ENCODE measurements at regions not wholly inside any gene's neighbourhood (a gene's known extent, or its start where the extent isn't known, plus 50 kb on each side); places are given as distances from the start of the nearest gene placed in this dataset.
"Not testable (repeated sequence)": the region's sequence is repeated elsewhere in the genome, so short reads cannot be mapped to it uniquely, and the experiment has no call there.

GRCh38 chr5:2566284-2566683, 185.2 kb downstream of the IRX2 start:
- DNase-seq, result no peak

- no peak for DNase-seq
These were observed 186.3 kb downstream of the IRX2 start for GRCh38 chr5:2565147-2565546.

DNA sequence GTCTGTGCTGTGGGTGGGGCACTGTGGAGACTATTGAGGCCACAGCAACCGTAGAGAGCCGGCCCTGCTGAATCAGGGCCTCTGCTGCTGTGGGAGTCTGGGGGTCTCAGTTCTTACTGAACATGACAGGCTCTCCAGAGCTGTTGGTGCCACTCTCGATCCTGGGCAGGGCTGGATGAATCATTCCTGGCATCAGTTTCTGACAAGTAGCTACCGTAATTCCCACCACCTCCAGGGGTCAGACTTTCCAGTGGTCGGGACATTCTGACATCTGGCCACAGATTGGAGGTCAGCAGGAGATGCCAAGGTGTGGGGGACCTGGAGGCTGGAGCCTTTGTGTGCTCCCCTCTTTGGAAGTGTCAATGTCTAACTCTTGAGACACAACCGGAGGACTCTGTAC, 188.4 kb downstream of the IRX2 start:
- no peak for DNase-seq

GRCh38 chr5:2562036-2562435, 189.4 kb downstream of the IRX2 start:
- DNase-seq, result no peak

GRCh38 chr5:2560435-2560834, 191.0 kb downstream of the IRX2 start:
- DNase-seq, result no peak

DNA sequence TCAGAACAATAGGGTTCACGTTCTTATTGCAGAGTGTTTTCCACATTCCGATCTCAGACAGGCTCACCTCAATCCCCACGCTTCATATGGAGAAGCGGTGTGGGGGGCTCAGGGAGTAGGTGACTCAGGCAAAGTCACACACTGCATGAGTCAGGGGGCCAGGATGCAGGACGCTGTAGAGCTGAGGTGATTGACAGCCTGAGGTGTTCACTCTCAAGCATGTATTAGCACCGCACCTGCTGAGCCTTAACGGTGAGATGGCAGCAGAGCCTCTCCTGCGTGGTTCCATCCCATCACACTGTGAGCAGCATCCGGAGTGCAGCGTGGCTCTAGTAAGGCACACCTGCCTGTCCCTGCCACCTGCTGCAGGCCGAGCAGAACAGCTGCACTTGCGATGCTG, 194.0 kb downstream of the IRX2 start:
- peak; percentile 42 for DNase-seq

DNA sequence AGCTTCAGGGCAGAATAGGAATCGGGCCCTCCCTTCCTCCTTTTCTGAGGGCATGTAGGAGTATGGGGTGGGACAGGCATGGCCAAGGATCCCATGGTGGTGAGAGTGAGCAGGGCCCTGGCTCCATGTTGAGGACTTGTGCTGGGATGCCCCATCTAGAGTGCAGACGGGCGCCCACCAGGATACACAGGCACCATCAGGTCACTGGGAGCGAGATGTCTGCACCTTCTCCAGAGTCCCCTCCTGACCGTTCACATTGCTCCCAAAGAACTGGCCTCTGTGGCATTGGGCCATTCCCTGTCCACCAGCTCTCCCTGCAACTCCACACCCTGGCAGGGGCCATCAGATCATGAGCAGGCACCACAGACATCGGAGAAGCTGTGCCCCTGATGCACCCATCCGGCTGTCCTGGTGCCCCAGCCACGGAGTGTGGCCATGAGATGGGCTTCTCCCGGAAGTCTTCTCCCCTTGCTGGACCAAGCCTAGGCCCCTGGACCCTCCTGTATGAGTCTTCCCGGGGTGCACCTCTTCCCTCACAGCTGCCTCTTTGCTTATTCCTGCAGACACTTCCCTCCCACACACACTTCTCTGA, 195.0 kb downstream of the IRX2 start:
- no peak for DNase-seq

GRCh38 chr5:2553611-2554010, 197.9 kb downstream of the IRX2 start:
- no peak for DNase-seq

DNA sequence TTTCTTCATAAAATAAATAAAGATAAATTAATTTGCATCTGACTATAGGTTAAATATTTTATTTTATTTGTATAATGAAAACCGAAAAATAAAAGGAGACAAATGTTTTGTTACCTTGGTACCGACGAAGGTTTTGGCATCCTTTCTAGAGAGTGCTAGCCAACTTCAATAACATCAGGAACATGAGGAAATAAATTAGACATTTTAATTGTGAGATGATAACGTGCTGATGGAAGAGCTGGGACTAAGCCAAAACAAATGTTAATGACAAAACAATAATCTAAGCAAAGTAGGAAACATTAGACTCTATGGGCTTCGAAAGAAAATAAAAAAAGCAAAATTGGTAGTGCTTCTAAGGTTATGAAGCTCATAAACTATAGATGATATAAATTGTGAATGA, 201.0 kb downstream of the IRX2 start:
- peak; percentile 62 for DNase-seq

- DNase-seq, result no peak
These were observed 201.6 kb downstream of the IRX2 start for GRCh38 chr5:2549900-2550299.

GRCh38 chr5:2549354-2549753, 202.1 kb downstream of the IRX2 start:
- no peak for DNase-seq

DNA sequence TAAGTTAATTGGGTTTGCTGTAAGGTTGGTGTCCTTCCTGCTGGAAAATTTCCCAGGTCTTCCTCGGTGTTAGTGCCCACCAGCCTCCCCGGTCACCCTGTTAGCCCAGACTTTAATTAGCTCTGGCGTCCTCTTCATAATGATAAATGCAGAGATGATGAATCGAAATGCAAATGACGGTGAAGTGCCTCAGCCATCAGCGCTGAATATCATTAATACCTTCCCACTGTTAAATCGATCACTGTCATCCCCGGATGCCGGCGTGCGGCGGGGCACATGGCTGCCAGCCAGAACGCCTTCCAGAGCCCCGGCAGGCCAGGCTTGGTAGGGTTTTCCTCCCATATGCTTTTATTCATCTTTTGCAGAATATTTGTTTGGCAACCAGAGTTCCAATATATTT, 204.5 kb downstream of the IRX2 start:
- DNase-seq, result no peak

DNA sequence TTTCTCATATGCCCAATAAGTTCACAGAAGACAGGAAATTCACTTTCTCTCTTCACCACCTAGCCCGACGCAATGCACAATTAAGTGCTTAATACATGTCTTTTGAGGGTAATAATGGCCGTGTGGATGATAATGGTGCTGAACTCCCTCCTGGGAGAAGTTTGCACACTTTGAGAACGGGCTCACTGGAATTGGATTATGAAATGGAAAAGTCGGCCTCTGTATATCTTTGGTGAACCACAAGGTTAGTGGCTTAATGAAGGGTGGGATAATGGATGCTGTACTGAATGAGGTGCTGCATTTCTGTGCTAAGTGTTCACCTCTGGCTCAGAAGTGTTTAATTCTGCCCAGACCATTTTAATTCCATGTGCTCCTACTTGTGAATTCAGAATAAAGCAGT, 207.5 kb downstream of the IRX2 start:
- DNase-seq, result no peak

DNA sequence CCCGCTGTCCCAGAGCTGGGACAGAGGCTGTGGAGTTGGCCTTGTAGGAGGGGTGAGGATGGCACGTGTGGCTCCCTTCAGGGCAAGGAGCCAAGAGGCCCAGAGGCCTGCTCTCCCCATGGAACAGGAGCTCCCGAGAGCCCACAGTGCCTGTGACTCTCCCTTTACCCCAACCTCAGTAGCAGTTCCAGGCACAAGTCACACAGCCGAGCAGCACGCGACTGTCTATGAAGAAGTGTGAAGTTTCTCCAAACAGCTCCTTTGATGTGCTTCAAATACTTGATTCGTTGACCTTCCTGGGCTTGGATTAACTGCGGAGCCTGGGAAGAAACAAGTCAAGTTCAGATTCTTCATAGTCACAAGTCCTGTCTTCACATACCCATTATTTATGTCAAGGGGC, 208.7 kb downstream of the IRX2 start:
- DNase-seq, result no peak

- DNase-seq, result no peak
These were observed 209.5 kb downstream of the IRX2 start for GRCh38 chr5:2542026-2542425.

DNA sequence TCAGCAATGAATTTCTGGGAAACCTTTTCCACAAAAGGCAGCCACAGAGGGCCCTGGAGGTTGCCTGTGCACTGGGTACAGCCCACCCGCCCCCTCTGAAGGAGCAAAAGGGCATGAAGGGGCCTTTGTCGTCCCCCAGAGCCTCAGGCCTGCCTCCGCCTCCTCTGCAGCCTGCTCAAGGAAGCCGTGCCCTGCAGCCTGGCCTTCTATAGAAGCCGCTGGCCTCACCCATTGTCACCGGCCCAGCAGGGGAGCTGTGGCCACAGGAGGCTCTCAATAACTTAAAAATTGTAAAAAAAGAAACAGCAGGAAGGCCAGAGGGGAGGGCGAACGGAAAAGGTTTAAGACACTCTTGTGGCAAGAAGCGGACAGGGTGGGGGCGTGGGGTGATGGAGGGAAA, 213.3 kb downstream of the IRX2 start:
- DNase-seq, result no peak

- DNase-seq, result no peak
These were observed 213.9 kb downstream of the IRX2 start for GRCh38 chr5:2537378-2538145.

GRCh38 chr5:2536632-2537377, 214.7 kb downstream of the IRX2 start:
- DNase-seq, result no peak

- no peak for DNase-seq
These were observed 216.5 kb downstream of the IRX2 start for GRCh38 chr5:2534970-2535369.

DNA sequence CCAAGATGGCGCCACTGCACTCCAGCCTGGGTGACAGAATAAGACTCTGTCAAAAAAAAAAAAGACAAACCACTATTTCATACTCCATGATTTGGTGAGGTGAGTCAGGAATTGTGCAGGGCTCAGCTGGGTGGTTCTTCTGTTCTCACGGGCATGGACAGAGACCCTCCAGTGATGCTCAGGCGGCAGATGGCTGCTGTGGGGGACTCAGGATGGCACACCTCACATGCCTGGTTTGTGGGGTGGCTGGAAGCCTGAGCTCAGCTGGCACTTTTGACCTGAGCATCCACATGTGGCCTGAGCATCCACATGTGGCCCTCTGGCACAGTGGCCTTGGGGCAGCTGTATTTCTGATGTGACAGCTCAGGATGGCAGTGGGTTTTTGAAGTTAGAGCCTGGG, 217.2 kb downstream of the IRX2 start:
- no peak for DNase-seq

- DNase-seq, result not testable (repeated sequence)
These were observed 217.6 kb downstream of the IRX2 start for GRCh38 chr5:2533848-2534247.

- no peak for DNase-seq
These were observed 218.7 kb downstream of the IRX2 start for GRCh38 chr5:2532809-2533208.

DNA sequence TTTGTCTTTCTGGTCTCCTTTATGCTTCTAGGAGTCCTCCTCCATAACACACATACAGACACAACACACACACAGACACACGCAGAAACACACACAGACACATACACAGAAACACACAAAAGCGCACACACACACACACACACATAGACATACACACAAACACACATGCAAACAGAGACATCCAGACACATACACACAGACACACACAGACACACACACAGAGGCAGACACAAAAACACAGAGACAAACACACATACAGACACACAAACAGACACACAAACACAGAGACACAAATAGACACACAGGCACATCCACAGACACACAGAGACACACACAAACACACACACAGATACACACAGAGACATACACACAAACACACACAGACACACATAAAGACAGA, 220.2 kb downstream of the IRX2 start:
- DNase-seq, result no peak

DNA sequence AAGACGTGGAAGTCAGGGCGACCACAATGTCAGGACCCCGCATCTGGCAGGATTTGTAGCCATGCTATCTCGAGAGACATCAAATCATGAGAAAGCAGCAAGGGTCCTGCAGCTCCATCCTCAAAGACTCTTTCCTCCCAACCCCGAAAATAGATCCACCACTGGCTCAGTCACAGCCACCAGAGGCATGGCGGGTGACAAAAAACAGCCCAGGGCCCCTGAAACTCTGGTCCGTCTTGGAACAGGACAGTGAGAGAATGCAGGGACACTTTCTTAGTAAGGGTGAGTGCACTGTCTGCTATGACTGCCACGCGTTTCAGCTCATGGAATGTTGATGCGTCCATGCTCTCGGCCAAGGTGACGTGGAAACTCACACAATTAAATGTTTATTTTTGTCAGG, 220.9 kb downstream of the IRX2 start:
- no peak for DNase-seq

All from NCI-H748 treated with DMSO at 0.1 percent for 48 hours (cell line).